HG02973 (cell line): ENCODE measurements at regions not wholly inside any gene's neighbourhood (a gene's known extent, or its start where the extent isn't known, plus 50 kb on each side); places are given as distances from the start of the nearest gene placed in this dataset.
"Not testable (repeated sequence)": the region's sequence is repeated elsewhere in the genome, so short reads cannot be mapped to it uniquely, and the experiment has no call there.

Experiments used
- ATAC-seq: cut with Tn5 transposase; IDR thresholded peaks from one replicate; pipeline ENCODE4 v1.9.1; 2021; ENCODE audit warnings: moderate library complexity; ENCODE audit not compliant: unreplicated experiment

DNA sequence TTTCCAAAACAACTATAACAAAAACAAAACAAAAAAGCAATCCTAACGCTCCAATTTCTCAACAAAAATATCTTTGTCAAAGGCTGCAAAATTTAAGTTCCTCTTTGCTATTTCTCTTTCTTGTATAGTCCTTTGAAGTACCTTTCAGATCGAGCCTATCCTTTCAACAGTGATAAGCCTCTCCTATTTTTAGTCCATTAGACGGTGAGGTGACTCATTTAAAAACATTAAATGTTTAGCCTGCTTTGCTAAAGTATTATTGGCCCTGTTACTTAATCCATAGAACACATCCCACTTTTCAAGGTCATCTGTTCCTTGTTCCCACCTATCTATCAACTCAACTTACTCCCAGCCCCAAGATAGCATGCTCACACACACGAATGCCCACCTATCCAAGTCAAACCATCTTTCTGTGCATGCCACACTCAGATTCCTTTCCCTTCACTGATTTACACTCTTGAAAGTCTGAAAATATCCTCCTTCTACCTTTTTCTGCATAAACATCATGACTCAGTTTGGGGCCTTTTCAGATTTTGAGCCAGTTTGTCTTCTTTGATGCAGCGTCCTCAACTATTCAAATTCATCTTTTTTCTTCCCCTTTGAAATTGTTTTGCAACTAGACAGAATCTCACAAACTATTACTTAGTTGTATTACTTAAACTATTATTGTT lies 224.9 kb upstream of the TMEM229A start:
- ATAC-seq, result no peak

DNA sequence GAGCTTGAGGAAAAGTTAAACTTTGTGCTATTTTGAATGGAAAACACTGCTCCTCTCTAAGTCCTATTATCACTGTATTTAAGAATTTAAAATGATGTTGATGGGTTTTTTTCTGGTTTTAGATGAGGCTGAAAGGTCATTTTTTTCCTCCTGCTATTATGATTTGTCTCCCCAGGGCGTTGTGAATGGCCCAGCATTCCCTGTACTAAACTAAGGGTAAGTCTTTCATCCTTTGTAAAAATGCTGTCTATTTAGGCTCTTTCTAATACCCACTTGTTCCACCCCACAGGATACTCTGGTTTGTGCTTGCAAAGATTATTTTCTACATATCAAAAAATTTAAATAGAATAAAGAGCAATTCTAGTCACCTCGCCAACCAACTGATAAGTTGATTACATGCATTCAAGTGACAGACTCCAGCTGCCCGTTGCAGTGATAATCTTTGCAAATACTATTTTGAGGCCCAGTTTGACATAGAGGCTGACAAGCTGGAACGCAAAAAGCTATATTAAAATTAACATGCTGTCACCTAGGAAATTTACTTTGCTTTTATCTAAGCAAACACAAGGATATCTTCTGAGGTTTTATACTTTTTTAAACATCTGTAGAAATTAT lies 222.3 kb upstream of the TMEM229A start:
- no peak for ATAC-seq

GRCh38 chr7:124254396-124254795 lies 221.5 kb upstream of the TMEM229A start:
- ATAC-seq, result no peak

DNA sequence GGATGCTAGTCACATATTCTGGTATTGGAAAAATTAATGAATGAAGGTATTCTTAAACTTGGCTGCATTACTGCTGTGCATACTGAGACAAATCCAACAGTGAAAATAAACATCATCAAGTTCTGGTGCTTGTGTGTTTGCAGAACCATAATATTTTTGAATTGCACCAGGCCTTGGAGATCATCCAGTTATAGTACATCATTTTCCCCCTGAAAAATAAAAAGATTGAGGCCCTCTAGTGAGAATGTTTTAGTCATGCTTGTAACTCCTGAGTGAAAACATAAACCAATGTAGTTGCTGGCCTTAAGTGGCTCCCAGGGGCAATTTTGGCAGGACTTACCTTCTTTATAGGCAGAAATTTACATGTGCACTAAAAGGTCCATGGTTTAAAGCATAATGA lies 218.8 kb upstream of the TMEM229A start:
- ATAC-seq, result no peak

GRCh38 chr7:124250297-124251034 lies 217.6 kb upstream of the TMEM229A start:
- ATAC-seq, result no peak

- no peak for ATAC-seq
These were observed 214.8 kb upstream of the TMEM229A start for GRCh38 chr7:124247691-124248090.

- ATAC-seq, result no peak
These were observed 213.5 kb upstream of the TMEM229A start for GRCh38 chr7:124246262-124246863.

- not testable (repeated sequence) for ATAC-seq
These were observed 211.6 kb upstream of the TMEM229A start for GRCh38 chr7:124244469-124244868.

GRCh38 chr7:124219681-124220080 lies 186.8 kb upstream of the TMEM229A start:
- no peak for ATAC-seq

- no peak for ATAC-seq
These were observed 175.8 kb upstream of the TMEM229A start for GRCh38 chr7:124208642-124209041.

DNA sequence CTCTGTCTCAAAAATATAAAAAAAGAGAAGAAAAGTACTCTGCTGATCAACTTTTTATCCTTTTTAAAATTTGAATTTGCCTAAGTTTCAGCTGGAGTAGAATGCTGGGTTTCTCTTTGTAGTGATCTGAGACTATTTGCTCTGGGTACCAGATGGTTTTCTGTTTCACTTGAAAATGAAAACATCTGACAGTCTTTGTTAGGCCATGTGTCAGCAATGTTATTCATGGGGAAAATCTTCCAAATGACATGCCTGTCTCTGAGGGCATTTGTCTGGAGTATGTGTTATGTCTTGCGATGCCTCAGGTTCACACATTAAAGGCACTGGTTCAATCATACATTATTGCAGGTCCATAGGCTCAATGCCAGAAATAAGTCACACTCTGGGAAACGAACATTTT lies 175.3 kb upstream of the TMEM229A start:
- no peak for ATAC-seq

GRCh38 chr7:124205526-124205925 lies 172.7 kb upstream of the TMEM229A start:
- no peak for ATAC-seq

DNA sequence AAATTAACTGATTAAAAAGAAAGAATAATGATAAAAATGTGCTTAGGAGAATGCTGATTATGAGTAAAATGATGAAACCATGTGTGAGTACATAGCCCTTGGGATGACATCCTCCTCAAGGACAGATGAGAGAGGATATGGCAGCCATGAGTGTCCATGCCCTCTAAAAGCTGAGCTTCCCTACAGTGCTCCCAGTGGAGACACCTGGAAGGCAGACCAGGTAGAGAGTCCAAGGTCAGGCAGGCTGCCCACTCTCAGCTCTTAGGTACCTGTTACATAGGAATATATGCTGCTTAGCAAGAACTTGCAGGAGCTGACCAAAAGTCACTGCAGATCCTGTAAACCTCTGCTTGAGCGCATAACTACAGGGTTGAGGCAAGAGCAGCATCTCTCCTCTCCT lies 169.7 kb upstream of the TMEM229A start:
- no peak for ATAC-seq

DNA sequence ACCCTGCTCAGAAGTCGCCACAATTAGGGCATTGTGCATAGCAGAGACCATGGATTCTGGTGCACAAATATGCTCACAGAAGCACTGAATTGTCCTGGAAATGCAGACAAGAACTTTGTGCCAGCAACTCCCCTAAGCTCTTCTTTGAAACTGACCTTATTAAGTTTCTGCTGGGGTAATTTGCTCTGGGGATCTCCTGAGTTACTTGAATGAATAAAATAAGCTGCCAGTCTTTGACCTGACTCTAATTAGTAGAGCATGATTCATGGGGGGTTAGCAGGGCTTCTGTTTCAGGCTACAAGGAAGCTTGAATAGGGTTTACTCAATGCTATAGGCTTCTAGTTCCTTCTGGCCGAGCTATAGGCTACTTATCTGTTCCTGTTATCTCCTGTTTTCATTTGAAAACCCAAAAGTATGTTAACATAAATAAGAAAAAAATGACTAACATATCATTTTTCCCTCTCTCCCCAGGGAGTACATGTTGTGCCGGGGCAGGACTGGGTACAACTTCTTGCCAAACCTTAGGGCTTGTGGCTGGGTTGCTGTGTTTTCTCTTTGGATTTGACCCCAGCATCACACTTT lies 169.0 kb upstream of the TMEM229A start:
- no peak for ATAC-seq

DNA sequence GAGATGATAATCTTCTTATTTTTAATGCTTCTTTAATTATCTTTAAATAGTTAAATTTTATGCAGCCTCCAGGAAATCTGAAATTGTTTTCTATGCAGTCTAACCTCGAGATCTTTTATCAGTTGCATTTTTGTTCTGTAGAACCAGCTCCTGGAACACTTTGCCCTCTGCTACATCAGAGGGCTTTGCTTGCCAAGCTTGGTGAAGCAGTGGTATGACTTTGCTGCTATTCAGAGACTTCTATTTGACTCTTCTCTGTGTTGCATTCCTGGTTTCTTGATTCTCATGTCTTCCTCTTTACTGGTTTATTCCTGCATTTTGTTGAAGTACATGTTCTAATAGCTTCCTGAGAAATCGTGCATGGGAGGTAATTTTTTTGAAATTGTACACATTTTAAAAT lies 163.7 kb upstream of the TMEM229A start:
- ATAC-seq, result no peak

DNA sequence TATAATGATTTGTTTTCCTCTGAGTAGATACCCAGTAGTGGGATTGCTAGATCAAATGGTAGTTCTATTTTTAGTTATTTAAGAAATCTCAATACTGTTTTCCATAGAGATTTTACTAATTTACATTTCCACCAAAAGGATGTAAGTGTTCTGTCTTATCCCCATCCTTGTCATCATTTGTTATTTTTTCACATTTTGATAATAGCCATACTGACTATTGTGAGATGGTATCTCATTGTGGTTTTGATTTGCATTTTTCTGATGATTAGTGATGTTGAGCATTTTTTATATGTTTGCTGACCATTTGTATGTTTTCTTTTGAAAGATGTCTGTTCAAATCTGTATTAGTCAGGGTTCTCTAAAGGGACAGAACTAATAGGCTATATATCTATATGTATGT lies 160.0 kb upstream of the TMEM229A start:
- ATAC-seq, result no peak

DNA sequence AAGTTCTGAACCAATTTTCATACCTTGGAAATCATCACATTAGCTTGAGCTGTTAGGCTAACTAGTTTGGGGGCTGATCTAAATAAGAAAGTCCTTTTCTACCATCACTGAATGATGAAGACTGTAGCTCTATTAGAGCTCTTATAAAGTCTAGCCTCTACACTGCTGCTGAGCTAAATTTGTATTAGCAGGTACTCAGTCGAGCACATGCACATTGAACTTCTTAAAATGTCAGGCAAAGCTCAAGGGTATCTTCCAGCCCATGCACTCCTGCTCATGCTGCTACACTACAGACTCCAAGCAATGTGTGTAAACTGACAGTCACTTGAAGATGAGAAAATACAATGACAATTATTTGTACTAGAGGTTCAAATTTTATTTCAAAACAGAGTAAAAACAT lies 158.8 kb upstream of the TMEM229A start:
- no peak for ATAC-seq

DNA sequence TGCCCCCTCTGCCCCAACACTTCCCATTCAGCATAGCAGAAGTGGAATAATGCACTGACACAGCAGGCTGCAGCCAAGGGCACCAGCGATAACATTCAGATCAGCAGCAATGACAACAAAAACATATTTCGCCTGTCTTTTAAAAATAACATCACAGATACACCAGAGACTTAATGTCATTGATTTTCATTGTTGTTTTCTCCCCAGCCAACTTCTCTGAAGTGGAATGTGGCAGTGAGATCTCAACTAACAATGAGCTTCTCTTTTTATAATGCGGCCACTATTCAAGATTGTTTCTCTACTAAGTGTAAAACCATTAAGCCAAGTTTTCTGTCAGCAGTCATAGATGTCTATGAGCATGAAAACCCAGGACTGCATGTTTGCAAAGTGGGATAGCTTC lies 158.2 kb upstream of the TMEM229A start:
- no peak for ATAC-seq

DNA sequence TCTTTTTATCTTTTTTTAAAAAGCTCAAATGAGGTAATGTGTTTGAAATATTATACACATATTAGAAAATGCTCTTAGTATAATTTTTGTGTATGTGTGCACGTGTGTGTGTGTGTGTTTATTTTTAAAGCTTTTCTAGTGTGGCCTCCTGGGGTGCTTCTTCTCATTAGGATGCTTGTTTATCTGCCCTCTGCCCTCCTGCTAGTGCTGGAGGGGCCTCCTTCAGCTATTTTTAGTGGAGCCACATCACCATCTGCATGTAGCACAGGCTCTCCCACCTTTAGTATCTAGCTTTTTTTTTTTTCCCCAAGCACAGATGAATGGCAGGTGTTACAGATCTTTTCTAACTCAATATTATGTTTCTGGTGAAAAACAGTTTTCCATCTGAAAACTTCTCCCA lies 155.7 kb upstream of the TMEM229A start:
- no peak for ATAC-seq

GRCh38 chr7:124187962-124188361 lies 155.1 kb upstream of the TMEM229A start:
- ATAC-seq, result no peak

DNA sequence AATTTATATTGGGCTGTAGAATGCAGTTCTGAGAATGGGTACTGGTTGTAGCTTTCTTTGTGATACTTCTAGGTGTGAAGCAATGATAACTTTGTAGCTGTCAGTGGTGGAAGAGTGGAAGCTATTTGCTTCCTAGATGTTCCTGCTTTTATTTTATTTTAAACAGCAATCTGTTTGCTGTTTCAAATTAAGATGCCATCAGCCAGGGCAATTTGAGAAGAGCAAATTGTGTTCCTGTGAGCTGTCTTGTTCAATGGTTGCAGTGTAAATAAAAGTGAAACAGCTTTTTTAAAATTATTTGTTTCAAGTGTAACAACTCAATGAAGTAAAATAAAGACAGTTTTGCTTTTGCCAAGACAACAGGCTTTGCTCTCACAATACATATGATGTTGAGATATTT lies 150.8 kb upstream of the TMEM229A start:
- ATAC-seq, result no peak

DNA sequence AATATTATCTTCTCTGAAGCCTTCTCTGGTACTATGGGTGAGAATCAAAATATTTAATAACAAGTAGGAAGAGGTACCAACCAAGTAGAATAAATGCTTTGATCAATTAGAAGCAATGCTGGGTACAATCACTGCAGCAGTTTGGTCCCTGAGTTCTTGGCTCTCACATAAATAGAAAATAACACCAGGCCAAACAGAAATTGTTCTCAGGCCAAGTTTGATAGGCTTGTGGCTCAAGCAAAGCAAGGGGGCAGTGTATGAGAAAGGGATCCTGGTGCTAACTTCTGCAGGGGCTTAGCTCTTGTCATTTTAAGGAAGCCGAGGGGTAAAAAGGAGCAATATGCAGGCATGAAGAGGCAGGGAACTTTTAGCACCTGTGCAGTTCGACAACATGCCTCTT lies 146.8 kb upstream of the TMEM229A start:
- ATAC-seq, result no peak
